BE2C (cell line): ENCODE measurements at regions not wholly inside any gene's neighbourhood (a gene's known extent, or its start where the extent isn't known, plus 50 kb on each side); places are given as distances from the start of the nearest gene placed in this dataset.
A peak's percentile ranks its signal among the peaks of the same experiment; 100 is the strongest.

Experiments
- DNase-seq: peaks from one replicate; pipeline ENCODE4 v3.0.0-alpha.2; 2020
- H3K27me3 ChIP-seq: fragments of 250-450 bp; sonication (Bioruptor Pico); 2 replicates; pipeline ENCODE4 v1.5.1; 2020; ENCODE audit warnings: mild to moderate bottlenecking
- H3K36me3 ChIP-seq: fragments of 250-450 bp; sonication (Bioruptor Pico); 2 replicates; pipeline ENCODE4 v1.5.1; 2020; ENCODE audit warnings: mild to moderate bottlenecking
- H3K4me1 ChIP-seq: fragments of 250-450 bp; sonication (Bioruptor Pico); 2 replicates; pipeline ENCODE4 v1.5.1; 2020
- H3K4me3 ChIP-seq: 2 replicates; pipeline ENCODE4 v1.5.1; 2011; ENCODE audit warnings: low read depth, low read length
- H3K9me3 ChIP-seq: fragments of 250-450 bp; sonication (Bioruptor Pico); 2 replicates; pipeline ENCODE4 v1.5.1; 2020
- CTCF ChIP-seq: IDR thresholded peaks from 2 replicates; pipeline ENCODE4 v1.5.1; 2012; ENCODE audit warnings: mild to moderate bottlenecking, low read depth, low read length

DNA sequence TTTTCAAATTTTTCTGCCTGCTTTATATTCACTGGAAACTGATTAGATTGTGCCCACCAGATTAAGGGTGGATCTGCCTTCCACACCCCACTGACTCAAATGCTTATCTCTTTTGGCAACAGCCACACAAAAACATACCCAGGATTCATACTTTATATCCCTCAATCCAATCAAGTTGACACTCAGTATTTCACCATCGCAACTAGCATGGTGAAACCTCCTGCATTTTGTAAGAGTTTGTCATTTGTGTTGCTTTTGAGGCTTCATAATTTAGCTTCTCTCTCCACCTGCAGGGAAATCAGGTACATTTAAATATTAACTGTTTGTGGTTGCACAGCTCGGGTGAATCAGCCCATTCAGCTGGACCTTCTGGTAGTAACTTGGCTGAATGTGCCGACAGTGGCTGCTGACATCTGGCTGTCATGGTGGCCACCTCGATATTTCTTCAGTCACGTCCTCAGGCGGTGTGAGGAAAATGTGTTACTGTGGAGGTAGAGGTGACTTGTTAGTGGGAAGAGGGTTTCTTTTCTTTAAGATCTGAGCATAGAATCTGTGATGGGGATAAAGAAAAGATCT is 224.0 kb downstream of the PTBP2 start:
- no peaks in the 10 kb centered on the region for H3K9me3 ChIP-seq
- no peak overlapping the region for H3K4me3 ChIP-seq
- no peaks in the 10 kb centered on the region for H3K4me1 ChIP-seq
- no peak for DNase-seq
- H3K27me3 ChIP-seq: no peaks in the 10 kb centered on the region
- no peaks in the 10 kb centered on the region for H3K36me3 ChIP-seq
- TF ChIP-seq CTCF: no peak

DNA sequence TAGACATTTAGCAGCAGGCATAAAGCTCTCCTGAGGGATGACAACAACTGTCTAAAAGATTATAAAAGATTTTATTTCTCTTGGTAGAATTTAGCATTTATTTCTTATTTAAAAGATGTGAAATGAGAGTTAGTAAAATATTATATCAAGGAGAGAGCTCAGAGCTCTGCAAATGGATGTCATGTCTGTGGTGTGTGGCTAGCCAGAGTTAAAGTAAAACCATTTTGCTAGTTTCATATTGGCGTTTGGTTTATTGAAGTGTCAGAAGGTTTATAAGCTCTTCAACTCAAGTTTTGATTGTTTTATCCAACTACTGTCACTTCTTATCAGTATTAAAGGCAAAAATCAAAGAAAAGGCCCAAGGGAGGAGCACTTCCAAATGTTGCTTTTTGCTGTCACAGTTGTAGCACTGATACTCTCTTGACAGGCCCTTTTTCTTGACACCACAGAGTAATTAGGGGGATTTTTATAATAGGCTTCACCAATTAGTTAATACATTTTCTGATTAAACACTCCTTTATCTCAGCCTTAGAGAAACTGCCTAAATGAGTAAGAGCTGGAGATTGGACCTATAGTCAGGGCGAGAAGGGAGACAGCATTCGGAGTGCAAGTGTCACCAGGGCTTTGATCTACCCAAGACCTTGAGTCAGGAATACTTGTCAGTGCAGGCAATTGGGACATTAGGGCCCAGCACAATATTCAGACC is 233.9 kb downstream of the PTBP2 start:
- Histone ChIP-seq H3K4me3 (no peak overlapping the region), H3K9me3 (no peaks in the 10 kb centered on the region), H3K4me1 (no peaks in the 10 kb centered on the region), H3K27me3 (no peaks in the 10 kb centered on the region), H3K36me3 (no peaks in the 10 kb centered on the region)
- DNase-seq: no peak
- TF ChIP-seq CTCF: no peak

- H3K4me1 ChIP-seq: peaks cover under 1% of the 10 kb centered on the region
- no peaks in the 10 kb centered on the region for H3K9me3 ChIP-seq
- no peak for TF ChIP-seq CTCF
- H3K36me3 ChIP-seq: no peaks in the 10 kb centered on the region
- DNase-seq: no peak
- H3K4me3 ChIP-seq: no peak overlapping the region
- no peaks in the 10 kb centered on the region for H3K27me3 ChIP-seq
Measured at GRCh38 chr1:96962216-96962615, 240.6 kb downstream of the PTBP2 start.

GRCh38 chr1:96962751-96963211 is 241.2 kb downstream of the PTBP2 start:
- Histone ChIP-seq H3K4me3 (no peak overlapping the region), H3K27me3 (no peaks in the 10 kb centered on the region), H3K9me3 (no peaks in the 10 kb centered on the region), H3K36me3 (no peaks in the 10 kb centered on the region), H3K4me1 (peaks cover 3% of the 10 kb centered on the region)
- DNase-seq: no peak
- no peak for TF ChIP-seq CTCF

DNA sequence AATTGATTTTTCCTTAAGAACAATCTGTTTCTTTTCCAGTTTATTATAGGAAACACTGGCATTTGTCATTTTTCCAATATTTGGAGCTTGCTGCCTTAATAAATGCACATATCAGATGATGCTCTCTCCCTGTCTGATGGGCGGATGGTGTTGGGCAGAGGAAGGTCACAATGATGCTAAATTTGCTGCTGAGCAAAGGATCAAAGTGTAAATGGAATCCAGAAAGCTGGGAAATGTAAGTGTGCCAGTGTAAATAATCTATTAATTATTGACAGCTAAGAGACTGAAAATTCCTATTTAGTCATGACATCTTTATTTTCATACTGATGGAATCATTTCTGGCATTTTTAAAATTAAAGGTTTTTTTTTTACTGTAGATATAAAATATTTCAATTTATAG is 243.2 kb downstream of the PTBP2 start:
- Histone ChIP-seq H3K9me3 (no peaks in the 10 kb centered on the region), H3K4me3 (no peak overlapping the region), H3K4me1 (peaks cover 16% of the 10 kb centered on the region), H3K27me3 (no peaks in the 10 kb centered on the region), H3K36me3 (no peaks in the 10 kb centered on the region)
- TF ChIP-seq CTCF: no peak
- no peak for DNase-seq

GRCh38 chr1:96966536-96967138 is 245.1 kb downstream of the PTBP2 start:
- Histone ChIP-seq H3K27me3 (no peaks in the 10 kb centered on the region), H3K4me3 (peak overlapping the region; percentile 62), H3K4me1 (peaks cover 21% of the 10 kb centered on the region), H3K36me3 (no peaks in the 10 kb centered on the region), H3K9me3 (no peaks in the 10 kb centered on the region)
- peak; percentile 85 for DNase-seq
- peak; percentile 97 for TF ChIP-seq CTCF
